HAP-1 (cell line): ENCODE measurements at regions not wholly inside any gene's neighbourhood (a gene's known extent, or its start where the extent isn't known, plus 50 kb on each side); places are given as distances from the start of the nearest gene placed in this dataset.

Experiments used
- DNase-seq, 2 experiments: peaks; one replicate each; pipeline ENCODE4 v3.0.0-alpha.2; 2016 to 2020; ENCODE audit warnings: low spot score in 2 of 2
- H3K27me3 ChIP-seq: fragments of 250-450 bp; sonication (Bioruptor Pico); 2 replicates; pipeline ENCODE4 v1.5.1; 2020; ENCODE audit warnings: low read depth, mild to moderate bottlenecking, moderate library complexity
- H3K36me3 ChIP-seq: fragments of 250-450 bp; sonication (Bioruptor Pico); replicated peaks from 2 replicates; pipeline ENCODE4 v1.5.1; 2020; ENCODE audit warnings: mild to moderate bottlenecking
- H3K4me1 ChIP-seq: fragments of 250-450 bp; sonication (Bioruptor Pico); 2 replicates; pipeline ENCODE4 v1.5.1; 2020; ENCODE audit warnings: mild to moderate bottlenecking
- H3K4me3 ChIP-seq: fragments of 250-450 bp; sonication (Bioruptor Pico); 2 replicates; pipeline ENCODE4 v1.5.1; 2020; ENCODE audit warnings: mild to moderate bottlenecking, moderate library complexity
- H3K9me3 ChIP-seq: fragments of 250-450 bp; sonication (Bioruptor Pico); 2 replicates; pipeline ENCODE4 v1.5.1; 2020; ENCODE audit warnings: mild to moderate bottlenecking, moderate library complexity
- in situ Hi-C: fragments of 300-500 bp; cut with MboI; formaldehyde crosslinking; loops from 3 replicates; pipeline ENCODE4 v1.14.3; 2020; ENCODE audit warnings: low sequenced_read_pairs, inconsistent platforms, mixed read lengths

DNA sequence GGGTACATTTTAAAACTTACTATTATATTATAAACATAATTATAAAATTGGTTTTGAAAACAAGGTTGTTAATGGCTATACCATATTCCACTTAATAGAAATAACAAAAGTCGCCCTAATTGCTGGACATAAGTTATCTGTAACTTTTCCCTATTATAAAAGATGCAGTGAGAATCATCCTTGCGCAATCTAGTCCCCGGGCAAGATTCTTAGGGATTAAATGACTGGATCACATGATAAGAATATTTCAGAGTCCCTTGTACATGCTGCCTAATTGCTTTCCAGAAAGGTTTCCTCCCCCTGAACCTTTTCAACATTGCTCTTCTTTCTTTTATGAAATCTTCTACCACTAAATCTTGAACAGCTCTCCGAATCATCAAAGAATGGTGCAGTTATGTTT lies 479.8 kb upstream of the MKI67 start:
- no peaks in the 10 kb centered on the region for H3K36me3 ChIP-seq
- H3K27me3 ChIP-seq = no peaks in the 10 kb centered on the region
- in situ Hi-C loops = no loop called here
- no peak overlapping the region for H3K4me3 ChIP-seq
- DNase-seq = no peak
- H3K9me3 ChIP-seq = no peaks in the 10 kb centered on the region
- no peaks in the 10 kb centered on the region for H3K4me1 ChIP-seq

DNA sequence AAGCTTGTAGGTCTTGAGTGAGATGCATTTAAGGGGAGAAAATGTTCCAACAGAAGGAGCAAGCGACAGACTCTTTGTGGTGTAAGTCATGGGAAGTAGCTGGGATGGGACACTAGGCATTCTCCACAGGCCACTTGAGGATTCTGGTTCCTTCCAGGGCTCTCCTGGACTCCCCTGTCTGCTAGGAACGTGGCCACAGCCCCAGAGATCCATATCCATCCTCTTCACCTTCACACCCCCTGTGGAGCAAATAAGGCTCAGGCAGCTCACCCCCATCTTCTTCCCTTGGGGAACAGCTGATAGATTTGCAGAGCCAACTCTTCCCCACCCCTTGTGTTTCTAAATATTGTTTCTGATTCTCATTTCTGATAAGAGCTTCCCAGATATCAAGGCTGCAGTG lies 482.6 kb upstream of the MKI67 start:
- no peaks in the 10 kb centered on the region for H3K9me3 ChIP-seq
- in situ Hi-C loops = no loop called here
- no peaks in the 10 kb centered on the region for H3K36me3 ChIP-seq
- no peaks in the 10 kb centered on the region for H3K4me1 ChIP-seq
- no peak for DNase-seq
- no peak overlapping the region for H3K4me3 ChIP-seq
- no peaks in the 10 kb centered on the region for H3K27me3 ChIP-seq

DNA sequence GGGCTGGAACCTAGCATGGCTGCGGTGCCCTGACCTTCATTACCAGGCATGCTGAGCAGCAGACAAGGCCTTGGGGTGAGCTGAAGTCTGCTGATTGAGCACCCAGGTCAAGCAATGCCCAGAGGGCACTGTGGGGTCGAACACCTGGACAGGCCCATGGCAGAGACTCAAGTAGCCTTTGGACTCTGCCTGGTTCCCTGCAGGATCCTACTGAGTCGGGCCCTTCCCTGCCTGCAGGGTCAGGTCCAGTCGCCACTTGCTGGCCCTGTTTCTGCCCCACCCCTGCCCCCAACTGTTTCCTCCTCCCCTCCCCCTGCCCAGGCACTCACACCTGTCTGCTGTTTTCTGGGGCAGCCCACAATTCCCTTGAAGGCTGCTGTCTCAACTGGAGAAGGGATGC lies 483.2 kb upstream of the MKI67 start:
- H3K36me3 ChIP-seq = no peaks in the 10 kb centered on the region
- in situ Hi-C loops = no loop called here

DNA sequence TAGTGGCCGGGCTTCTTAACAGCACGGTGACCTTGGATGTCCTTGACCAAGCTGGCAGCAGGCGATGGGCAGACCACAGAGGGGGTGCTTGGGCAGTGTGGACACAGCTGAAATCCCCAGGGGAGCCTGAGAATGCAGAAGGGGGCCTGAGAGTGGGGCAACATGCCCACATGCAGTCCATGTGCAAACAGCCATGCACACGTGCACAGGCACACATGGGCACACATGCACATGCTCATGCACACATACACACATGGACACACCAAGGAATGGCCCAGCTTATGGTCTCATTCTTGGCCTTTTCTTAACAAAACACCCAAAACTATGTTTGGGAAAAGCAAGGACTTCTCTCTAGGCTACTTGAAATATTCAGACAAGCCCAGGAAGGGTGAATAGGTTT lies 483.9 kb upstream of the MKI67 start:
- in situ Hi-C loops = no loop called here
- H3K27me3 ChIP-seq = no peaks in the 10 kb centered on the region
- no peak for DNase-seq
- H3K36me3 ChIP-seq = no peaks in the 10 kb centered on the region
- H3K4me3 ChIP-seq = no peak overlapping the region
- no peaks in the 10 kb centered on the region for H3K9me3 ChIP-seq
- H3K4me1 ChIP-seq = no peaks in the 10 kb centered on the region

More for the DNA sequence above, 483.2 kb upstream of the MKI67 start:
- DNase-seq = no peak
- no peaks in the 10 kb centered on the region for H3K9me3 ChIP-seq
- H3K27me3 ChIP-seq = no peaks in the 10 kb centered on the region
- no peak overlapping the region for H3K4me3 ChIP-seq
- no peaks in the 10 kb centered on the region for H3K4me1 ChIP-seq

DNA sequence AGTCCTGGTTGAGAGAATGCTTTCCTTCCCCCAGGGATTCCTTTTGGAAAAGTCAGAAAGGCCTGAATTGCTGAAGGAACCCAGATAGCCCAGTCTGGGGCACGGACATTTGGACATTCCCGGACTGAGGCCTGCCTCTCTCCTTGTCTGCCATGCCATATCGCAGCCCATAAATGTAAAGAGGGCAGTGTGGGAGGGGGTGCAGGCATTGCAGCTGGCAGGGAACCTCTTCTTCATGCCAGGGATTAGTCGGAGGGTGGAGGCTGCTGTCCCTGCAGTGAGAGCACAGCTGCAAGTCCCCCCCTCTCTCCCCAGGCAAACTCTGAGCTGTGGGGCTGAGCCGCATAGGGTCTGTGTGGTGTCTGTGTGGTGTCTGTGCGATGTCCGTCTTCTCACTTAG lies 486.0 kb upstream of the MKI67 start:
- Histone ChIP-seq H3K9me3 (no peaks in the 10 kb centered on the region), H3K36me3 (no peaks in the 10 kb centered on the region), H3K4me3 (no peak overlapping the region), H3K4me1 (no peaks in the 10 kb centered on the region), H3K27me3 (no peaks in the 10 kb centered on the region)
- in situ Hi-C loops = no loop called here
- DNase-seq = no peak

DNA sequence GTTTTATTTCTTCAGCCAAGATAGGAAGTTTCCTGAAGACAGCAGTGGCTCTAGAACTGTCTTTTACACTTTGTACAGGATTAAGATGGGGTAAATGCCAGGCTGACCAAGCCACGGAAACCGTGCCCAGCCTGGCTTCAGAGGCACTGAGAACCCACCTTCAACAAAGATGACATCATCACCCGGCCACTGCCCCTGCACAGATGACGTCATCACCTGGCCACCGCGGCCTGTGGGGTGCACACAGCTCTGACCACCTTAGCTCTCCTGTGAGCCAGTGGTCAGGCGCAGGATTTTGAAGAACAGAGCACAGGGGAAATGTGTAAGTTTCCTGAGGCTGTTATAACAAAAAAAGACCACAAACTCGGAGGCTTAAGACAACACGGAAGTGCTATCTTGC lies 486.4 kb upstream of the MKI67 start:
- H3K9me3 ChIP-seq = no peaks in the 10 kb centered on the region
- H3K4me3 ChIP-seq = no peak overlapping the region
- no peaks in the 10 kb centered on the region for H3K27me3 ChIP-seq
- H3K36me3 ChIP-seq = no peaks in the 10 kb centered on the region
- in situ Hi-C loops = no loop called here
- DNase-seq = no peak
- no peaks in the 10 kb centered on the region for H3K4me1 ChIP-seq

DNA sequence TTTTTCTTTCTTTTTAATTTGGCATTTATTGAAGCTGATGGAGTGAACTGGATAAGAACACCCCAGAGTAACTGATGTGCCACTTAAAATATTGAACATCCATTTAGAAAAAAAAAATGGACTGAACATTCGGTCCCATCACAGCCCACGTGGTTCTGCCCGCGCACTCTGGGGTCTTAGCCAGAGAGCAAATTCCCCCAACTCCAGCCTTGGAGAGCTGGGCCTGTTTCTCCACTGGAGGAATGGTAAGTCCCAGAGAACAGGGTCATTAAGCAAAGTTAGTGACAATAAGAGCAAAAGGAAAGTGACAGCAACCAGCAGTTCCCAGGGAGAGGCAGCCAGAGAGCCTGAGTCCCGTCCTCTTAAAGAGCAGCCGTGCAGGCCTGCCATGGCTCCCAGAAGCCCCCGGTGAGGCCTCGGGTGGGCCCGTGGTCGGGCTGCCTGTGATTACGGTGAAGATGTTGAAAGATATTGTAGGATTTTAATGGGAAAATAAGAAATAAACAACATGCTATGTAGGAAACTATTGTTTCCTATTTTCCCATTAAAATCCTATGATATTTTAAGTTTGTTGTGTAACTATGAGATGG lies 487.9 kb upstream of the MKI67 start:
- Histone ChIP-seq H3K36me3 (no peaks in the 10 kb centered on the region), H3K27me3 (no peaks in the 10 kb centered on the region), H3K4me1 (no peaks in the 10 kb centered on the region), H3K4me3 (no peak overlapping the region), H3K9me3 (no peaks in the 10 kb centered on the region)
- DNase-seq = no peak
- in situ Hi-C loops = no loop called here

DNA sequence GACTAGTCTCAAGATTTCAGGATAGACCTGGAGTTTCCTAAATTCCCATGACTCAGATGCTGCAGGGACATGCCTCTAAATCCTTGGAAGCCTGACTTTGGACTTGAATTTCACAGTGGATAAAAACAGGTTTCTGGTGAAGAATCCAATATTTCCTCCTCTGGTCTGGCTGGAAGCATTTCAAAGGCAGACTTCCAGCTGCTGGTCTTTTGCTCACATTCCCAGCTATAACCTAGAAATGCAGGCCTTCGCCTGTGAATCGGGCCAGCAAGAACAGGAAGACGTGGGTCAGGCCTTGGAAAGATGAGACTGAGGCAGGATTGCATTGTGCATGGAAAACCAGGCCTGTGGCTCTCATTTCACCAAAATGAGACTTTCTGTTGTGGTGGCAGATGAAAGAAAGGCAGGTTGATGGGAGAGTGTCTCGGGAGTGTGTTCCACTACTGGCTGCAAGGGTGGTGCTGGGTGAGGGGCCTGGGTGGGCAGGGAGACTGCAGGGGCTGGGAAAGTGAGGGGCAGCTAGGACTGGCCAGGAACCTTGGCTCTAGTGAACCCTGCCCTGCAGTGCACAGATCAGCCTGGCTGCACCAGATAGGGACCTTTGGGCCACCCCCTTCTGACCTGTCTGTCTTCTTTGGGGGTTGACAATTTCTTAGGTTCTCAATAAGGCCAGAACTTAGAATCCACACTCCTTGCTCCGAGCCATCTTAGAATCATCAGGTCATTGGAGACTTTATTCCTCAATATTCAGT lies 488.8 kb upstream of the MKI67 start:
- Histone ChIP-seq H3K36me3 (no peaks in the 10 kb centered on the region), H3K4me1 (no peaks in the 10 kb centered on the region), H3K9me3 (no peaks in the 10 kb centered on the region), H3K27me3 (no peaks in the 10 kb centered on the region), H3K4me3 (no peak overlapping the region)
- in situ Hi-C loops = no loop called here
- DNase-seq = no peak

DNA sequence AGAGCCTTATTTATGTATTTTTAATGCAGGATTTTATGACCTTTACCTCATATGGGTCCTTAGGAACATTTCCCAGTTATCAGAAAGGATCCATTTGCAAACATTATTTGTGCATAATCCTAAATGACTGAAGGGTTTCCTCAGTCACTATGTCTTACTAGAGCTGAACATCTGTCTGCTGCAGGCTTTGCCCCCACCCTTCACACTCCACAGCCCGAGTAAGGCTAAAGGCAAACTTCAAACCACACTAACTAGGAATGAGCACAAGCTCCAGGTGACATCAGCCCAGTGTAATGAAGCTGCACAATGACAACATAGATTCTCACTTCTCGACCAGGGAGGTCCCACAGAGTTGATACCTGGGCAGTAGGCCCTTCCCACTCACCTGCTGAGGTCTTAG lies 491.3 kb upstream of the MKI67 start:
- Histone ChIP-seq H3K9me3 (no peaks in the 10 kb centered on the region), H3K36me3 (no peaks in the 10 kb centered on the region), H3K27me3 (no peaks in the 10 kb centered on the region), H3K4me3 (no peak overlapping the region), H3K4me1 (no peaks in the 10 kb centered on the region)
- in situ Hi-C loops = no loop called here
- no peak for DNase-seq

DNA sequence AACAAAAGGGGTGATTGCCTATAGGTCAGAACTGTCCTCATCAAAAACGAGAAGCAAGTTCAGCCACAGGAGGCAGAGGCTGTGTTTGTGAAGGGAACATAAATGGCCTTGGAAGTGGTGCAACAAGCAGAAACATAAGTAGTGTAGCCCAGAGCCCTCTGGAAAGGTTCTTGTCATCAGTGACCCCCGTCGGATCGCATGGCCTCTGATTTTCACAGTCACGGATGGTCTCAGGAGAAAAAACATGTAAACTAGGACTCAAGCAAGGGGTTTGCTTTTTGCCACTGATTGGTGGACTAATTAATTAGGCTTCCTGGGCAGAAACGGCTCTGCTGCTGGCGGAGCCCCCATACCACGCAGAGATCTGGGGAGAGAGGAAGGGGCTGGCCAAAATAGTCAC lies 496.5 kb upstream of the MKI67 start:
- no peaks in the 10 kb centered on the region for H3K9me3 ChIP-seq
- no peak overlapping the region for H3K4me3 ChIP-seq
- H3K4me1 ChIP-seq = no peaks in the 10 kb centered on the region
- in situ Hi-C loops = no loop called here
- H3K36me3 ChIP-seq = no peaks in the 10 kb centered on the region
- no peak for DNase-seq
- H3K27me3 ChIP-seq = no peaks in the 10 kb centered on the region

DNA sequence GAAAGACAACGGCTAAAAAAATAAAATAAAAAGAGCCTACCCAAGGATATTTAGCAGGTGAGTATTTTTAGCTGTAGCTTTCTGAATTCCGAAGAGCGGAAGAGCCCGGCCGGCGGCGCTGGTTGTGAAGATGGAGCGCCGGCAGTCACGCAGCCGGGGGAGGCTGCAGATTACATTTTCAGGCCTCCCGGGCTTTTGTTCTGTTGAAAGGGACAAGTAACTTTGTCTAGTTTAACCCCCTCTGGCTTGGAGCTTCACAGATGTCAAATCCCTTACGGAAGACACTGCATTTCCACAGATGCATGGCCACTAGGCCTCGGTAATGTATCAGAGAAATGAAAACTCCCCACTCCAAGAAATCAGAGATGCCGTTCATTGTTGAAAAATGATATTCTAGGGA lies 497.6 kb upstream of the MKI67 start:
- Histone ChIP-seq H3K27me3 (no peaks in the 10 kb centered on the region), H3K4me1 (no peaks in the 10 kb centered on the region), H3K36me3 (no peaks in the 10 kb centered on the region), H3K4me3 (no peak overlapping the region), H3K9me3 (no peaks in the 10 kb centered on the region)
- DNase-seq = no peak
- in situ Hi-C loops = no loop called here

DNA sequence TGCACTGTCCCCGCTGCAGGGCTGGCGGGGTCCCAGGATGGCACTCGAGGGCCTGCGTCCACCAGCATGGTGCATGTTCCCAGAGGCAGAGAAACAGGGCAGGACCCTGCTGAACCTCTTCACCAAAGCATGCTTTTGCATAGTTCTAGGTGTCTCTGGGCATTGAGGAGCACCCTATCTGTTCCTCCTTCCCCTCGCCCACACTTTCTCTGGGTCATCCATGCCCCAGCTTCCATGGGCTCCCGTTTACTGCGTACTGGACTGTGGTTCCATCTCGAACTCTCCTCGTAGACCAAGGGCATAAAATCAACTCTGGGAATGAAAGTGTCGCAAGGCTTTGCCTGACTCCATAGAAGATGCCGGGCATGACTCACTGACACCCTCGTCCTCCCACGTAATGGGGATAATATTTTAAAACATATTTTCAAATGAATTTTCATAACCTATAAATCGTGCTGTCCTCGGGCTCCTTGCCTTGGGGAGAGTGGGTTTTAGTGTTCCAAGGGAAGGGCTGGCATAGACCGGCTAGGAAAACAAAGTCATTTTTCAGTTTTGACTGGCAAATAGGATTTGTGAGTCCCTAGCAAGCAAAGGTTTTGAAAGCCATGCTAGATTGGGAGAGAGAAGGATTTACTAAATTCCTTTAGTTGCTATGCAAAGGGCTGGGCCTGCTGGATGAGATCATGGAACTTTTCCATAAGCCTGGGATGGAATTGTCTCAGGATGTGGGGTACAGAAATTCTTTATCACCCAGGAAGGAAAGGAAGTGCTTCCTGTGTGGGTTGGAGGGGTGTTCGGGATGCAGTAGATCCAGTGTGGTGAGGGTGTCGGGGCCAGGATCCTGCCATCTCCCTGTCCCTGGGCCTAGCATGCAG lies 498.7 kb upstream of the MKI67 start:
- in situ Hi-C loops = no loop called here
- no peak for DNase-seq
- Histone ChIP-seq H3K36me3 (no peaks in the 10 kb centered on the region), H3K27me3 (no peaks in the 10 kb centered on the region), H3K4me3 (no peak overlapping the region), H3K9me3 (no peaks in the 10 kb centered on the region), H3K4me1 (no peaks in the 10 kb centered on the region)

DNA sequence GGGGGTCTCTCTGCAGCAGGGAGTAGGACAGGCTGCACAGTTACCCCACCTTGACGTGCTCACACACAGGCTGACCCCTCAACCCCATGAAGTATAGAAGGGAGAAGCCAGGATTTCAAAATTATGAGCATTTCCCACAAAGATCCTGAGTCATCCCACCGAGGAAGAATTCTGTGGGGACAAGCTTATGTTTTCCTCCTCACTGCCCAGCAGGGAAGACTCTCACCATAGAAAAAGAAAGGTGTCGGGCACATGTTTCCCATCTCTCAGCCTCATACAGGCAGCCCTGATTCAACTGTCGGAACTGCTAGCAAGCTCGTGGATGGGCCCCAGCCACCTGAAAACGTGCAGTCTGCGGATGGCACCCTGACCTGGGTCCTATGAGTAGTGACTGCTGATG lies 499.7 kb upstream of the MKI67 start:
- no peaks in the 10 kb centered on the region for H3K27me3 ChIP-seq
- no peaks in the 10 kb centered on the region for H3K36me3 ChIP-seq
- H3K9me3 ChIP-seq = no peaks in the 10 kb centered on the region
- H3K4me3 ChIP-seq = no peak overlapping the region
- H3K4me1 ChIP-seq = no peaks in the 10 kb centered on the region
- in situ Hi-C loops = no loop called here
- DNase-seq = no peak

DNA sequence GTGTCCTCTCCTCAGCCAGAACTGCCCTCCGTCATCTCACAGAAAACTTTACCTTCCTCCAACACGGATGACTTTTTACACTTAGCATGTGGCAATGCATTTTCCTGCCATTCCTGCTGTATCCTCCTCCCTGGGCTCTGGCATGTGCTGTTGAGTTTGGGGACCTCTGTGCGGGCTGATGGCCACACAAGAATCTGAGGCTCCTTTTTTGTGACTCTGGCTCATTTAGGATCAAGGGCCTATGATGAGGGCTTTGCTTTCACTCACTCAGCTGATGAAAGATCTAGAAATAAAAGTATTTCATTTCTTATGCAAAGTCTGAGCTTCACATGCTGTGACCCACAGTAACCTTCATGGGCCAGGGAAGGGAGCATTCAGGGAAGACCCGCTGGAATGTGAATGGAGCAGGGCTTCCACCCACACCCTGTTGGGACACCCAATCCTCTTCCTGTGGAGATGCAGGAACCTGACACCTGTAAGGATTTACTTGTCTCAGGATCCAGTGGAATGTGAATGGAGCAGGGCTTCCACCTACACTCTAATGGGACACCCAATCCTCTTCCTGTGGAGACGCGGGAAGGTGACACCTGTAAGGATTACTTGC lies 500.3 kb upstream of the MKI67 start:
- H3K4me1 ChIP-seq = no peaks in the 10 kb centered on the region
- no peaks in the 10 kb centered on the region for H3K27me3 ChIP-seq
- H3K36me3 ChIP-seq = no peaks in the 10 kb centered on the region
- no peak for DNase-seq
- in situ Hi-C loops = no loop called here
- H3K4me3 ChIP-seq = no peak overlapping the region
- H3K9me3 ChIP-seq = no peaks in the 10 kb centered on the region
